GM12878 (cell line): ENCODE measurements at regions not wholly inside any gene's neighbourhood (a gene's known extent, or its start where the extent isn't known, plus 50 kb on each side); places are given as distances from the start of the nearest gene placed in this dataset.

Source experiments
- ASH2L ChIP-seq: fragments of 300-600, 200-600 bp; sonication (generic); IDR thresholded peaks from 2 replicates; pipeline ENCODE4 v1.6.1; 2017; ENCODE audit warnings: low read depth, mild to moderate bottlenecking, borderline replicate concordance
- ATF7 ChIP-seq: fragments of 450-650 bp; IDR thresholded peaks from 2 replicates; pipeline ENCODE4 v1.6.1; 2016; ENCODE audit warnings: low read depth, mild to moderate bottlenecking
- EP300 ChIP-seq, 2 experiments: fragments of 150-350 bp in 1 of 2; IDR thresholded peaks; 2 replicates each; pipeline ENCODE4 v1.6.1; 2011 to 2012; ENCODE audit warnings: low read depth in 2 of 2, low read length in 2 of 2, borderline replicate concordance in 1 of 2, improper control_type of control experiment in 1 of 2, inconsistent platforms in 1 of 2; ENCODE audit not compliant: control insufficient read depth in 1 of 2
- NFIC ChIP-seq: IDR thresholded peaks from 2 replicates; pipeline ENCODE4 v1.6.1; 2012; ENCODE audit warnings: low read depth, mild to moderate bottlenecking, inconsistent platforms, low read length, moderate library complexity
- NFYA ChIP-seq: IDR thresholded peaks from 2 replicates; pipeline ENCODE4 v1.6.1; 2011; ENCODE audit warnings: low read depth, mild to moderate bottlenecking, low read length, improper control_type of control experiment, borderline replicate concordance
- POLR2A ChIP-seq: IDR thresholded peaks from 2 replicates; pipeline ENCODE4 v1.6.1; 2011; ENCODE audit warnings: low read depth, mild to moderate bottlenecking, low read length
- POLR2AphosphoS5 ChIP-seq: IDR thresholded peaks from 2 replicates; pipeline ENCODE4 v1.6.1; 2011; ENCODE audit warnings: mild to moderate bottlenecking, low read length, inconsistent platforms
- POU2F2 ChIP-seq: IDR thresholded peaks from 3 replicates; pipeline ENCODE4 v1.6.1; 2011; ENCODE audit warnings: low read depth, mild to moderate bottlenecking, low read length, borderline replicate concordance
- RB1 ChIP-seq: fragments of 450-650 bp; formaldehyde crosslinking; IDR thresholded peaks from 2 replicates; pipeline ENCODE4 v1.6.1; 2017; ENCODE audit warnings: mild to moderate bottlenecking, borderline replicate concordance
- TAF1 ChIP-seq: IDR thresholded peaks from 2 replicates; pipeline ENCODE4 v1.6.1; 2011; ENCODE audit warnings: mild to moderate bottlenecking, low read depth, low read length, borderline replicate concordance
- TF ChIP-seq, protein P1 (sequence below), 3 experiments: IDR thresholded peaks in 2 of 3; conservative IDR thresholded peaks in 1 of 3; 2 replicates each; pipeline ENCODE4 v1.5.1; 2011; ENCODE audit warnings: low read depth in 3 of 3, low read length in 3 of 3, mild to moderate bottlenecking in 3 of 3, control low read depth in 2 of 3, moderate library complexity in 2 of 3, inconsistent platforms in 1 of 3, mixed read lengths in 1 of 3; ENCODE audit not compliant: control insufficient read depth in 2 of 3, insufficient read depth in 1 of 3; ENCODE audit errors: extremely low read depth in 1 of 3

DNA sequence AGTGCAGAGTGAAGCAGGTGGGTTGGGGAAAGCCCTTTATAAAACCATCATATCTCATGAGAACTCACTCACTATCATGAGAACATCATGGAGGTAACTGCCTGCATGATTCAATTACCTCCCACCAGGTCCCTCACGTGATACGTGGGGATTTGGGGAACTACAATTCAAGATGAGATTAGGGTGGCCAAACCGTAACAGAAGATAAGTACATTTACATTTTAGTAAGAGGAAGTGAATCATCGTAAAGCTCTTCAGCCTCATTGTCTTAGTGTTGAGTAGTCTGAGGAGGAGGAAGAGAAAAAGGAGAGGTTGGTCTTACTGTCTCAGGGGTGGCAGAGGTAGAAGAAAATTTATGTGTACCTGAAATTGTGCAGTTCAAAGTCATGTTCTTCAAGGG lies 1053.4 kb upstream of the ADGRL4 start:
- TF ChIP-seq TAF1: no peak
- TF ChIP-seq ATF7: no peak
- TF ChIP-seq POLR2A: no peak
- TF ChIP-seq, protein P1, sequence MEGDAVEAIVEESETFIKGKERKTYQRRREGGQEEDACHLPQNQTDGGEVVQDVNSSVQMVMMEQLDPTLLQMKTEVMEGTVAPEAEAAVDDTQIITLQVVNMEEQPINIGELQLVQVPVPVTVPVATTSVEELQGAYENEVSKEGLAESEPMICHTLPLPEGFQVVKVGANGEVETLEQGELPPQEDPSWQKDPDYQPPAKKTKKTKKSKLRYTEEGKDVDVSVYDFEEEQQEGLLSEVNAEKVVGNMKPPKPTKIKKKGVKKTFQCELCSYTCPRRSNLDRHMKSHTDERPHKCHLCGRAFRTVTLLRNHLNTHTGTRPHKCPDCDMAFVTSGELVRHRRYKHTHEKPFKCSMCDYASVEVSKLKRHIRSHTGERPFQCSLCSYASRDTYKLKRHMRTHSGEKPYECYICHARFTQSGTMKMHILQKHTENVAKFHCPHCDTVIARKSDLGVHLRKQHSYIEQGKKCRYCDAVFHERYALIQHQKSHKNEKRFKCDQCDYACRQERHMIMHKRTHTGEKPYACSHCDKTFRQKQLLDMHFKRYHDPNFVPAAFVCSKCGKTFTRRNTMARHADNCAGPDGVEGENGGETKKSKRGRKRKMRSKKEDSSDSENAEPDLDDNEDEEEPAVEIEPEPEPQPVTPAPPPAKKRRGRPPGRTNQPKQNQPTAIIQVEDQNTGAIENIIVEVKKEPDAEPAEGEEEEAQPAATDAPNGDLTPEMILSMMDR (IDR thresholded peaks at IDR 0.05 in 2 of 3, conservative IDR thresholded peaks at IDR 0.05 in 1 of 3; ENCODE audit: control insufficient read depth in 2 of 3, extremely low read depth in 1 of 3, insufficient read depth in 1 of 3, low read depth in 3 of 3, low read length in 3 of 3): no peak
- no peak for TF ChIP-seq NFIC
- TF ChIP-seq NFYA: no peak
- no peak for TF ChIP-seq RB1
- TF ChIP-seq POLR2AphosphoS5: no peak
- TF ChIP-seq EP300 (IDR thresholded peaks at IDR 0.05; ENCODE audit: borderline replicate concordance in 1 of 2, control insufficient read depth in 1 of 2, low read depth in 2 of 2, low read length in 2 of 2): no peak
- no peak for TF ChIP-seq POU2F2
- TF ChIP-seq ASH2L: no peak
